Bone marrow (tissue), 2 donors: ENCODE measurements at regions not wholly inside any gene's neighbourhood (a gene's known extent, or its start where the extent isn't known, plus 50 kb on each side); places are given as distances from the start of the nearest gene placed in this dataset.
"Not testable (repeated sequence)": the region's sequence is repeated elsewhere in the genome, so short reads cannot be mapped to it uniquely, and the experiment has no call there.

ENCODE experiments used
- DNase-seq, 2 donors: peaks; one replicate each; lab custom pipeline; 2025; lab: John Stamatoyannopoulos, UW

GRCh38 chr5:127133071-127133470 is 59.8 kb upstream of the C5orf63 start:
- no peak for DNase-seq

DNA sequence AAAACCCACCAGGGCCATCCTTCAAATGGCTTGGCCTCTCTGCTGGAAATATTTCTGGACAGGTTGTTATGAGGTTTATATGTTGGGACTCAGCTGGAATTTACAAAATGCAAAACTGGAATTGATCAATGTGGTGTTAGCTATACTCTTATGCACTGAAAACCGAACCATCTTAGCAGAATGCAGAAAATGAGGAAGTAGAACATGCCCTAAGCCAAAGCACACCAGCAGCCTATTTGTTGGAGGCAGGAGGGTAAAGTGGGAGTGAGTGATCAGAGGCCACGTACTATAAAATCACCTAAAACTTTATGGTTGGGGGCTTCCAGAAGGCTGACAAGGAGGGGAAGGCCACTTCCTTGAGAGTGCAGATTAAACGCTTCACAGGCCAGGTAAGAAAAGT is 63.6 kb upstream of the C5orf63 start:
- DNase-seq: no peak

DNA sequence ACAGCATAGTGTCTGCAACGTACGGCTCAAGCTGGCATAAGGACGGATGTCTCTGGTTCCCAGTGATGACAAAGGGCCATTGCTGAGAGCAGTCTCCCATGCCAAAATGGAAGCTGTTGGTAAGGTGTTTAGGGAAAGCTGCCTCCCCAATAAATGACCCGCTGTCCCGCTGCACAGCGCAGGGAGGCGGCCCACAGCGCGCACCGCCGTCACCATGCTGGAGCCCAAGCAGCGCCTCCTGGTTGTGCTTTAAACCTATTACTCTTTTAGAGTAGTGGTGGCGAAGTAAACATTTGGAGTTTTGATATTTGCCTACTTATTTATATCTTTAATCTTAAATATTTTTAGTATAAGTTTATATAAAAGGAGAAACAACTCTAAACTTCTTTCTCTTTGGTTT is 70.4 kb upstream of the C5orf63 start:
- DNase-seq: no peak

- DNase-seq: no peak
Observed at GRCh38 chr5:127153031-127153430, 79.7 kb upstream of the C5orf63 start.

- no peak for DNase-seq
Observed at GRCh38 chr5:127153521-127153920, 80.2 kb upstream of the C5orf63 start.

DNA sequence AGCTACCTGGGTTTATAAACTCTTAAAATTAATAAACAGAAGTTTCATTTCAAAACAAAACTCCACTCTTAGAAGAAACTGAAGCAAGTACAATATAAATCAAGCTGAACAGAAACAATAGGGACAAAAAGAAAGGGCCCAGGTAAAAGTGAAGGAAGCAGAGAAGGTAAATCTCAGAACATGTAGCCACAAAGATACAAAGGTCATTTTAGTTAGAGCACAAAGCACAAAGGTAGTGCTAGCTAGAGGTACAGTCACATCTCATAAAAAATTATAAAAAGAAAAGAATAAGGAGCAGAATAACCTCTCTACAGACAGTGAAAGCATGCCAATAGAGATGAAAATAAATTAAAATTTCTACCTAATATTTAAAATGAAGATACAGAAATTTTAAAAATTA is 90.4 kb upstream of the C5orf63 start:
- no peak for DNase-seq

DNA sequence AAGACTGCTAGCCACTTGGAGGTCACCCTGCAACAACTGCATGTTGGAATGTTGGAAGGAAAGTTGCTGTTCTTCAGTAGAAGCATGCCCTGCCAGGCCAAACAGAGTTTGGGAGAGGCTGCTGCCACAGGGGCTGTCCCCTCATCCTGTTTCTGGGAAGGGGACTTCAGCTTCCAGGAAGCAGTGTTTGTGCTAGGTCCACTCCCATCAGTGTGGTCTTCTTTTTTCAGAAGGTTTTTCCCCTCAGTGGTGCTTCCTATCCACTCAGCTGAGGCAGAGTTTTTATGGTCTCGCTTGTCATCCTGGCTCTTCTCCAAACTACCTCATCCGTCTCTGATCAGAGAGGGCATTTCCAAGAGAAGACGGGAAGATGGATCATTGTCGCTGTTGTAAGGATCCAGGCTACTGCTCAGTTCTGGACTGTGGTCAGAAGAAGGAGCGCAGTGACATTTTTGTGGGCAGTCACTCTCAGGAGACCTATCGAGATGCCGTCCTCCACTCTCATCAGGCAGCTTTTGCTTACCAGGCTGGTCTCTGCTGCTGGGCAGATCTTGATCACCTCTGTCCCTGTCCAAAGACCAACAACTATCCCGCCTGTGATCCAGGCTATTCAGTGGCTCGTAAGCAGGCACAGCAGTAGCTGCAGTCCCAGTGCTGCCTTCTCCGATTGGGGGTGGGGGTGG is 97.8 kb upstream of the C5orf63 start:
- no peak for DNase-seq

DNA sequence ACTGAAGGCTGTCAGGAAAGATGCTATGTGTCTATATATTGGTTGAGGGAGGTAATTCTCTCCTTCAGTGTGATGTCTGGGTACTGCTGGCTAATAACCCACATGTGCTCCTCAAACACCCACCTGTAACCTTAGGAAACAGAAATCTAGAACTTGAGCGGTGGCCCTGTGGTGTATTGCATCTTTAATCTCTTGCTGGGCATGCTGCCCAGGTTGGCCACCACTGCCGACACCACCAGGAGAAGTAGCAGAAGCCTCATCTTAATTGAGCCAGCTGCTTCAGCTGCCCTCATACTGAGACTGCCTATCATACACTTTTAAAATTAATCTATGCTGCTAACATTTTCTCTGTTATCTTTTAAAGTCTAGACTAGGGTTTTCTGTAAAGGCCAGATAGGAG is 103.5 kb upstream of the C5orf63 start:
- DNase-seq: no peak

GRCh38 chr5:127182631-127183030 is 108.0 kb upstream of the MEGF10 start:
- not testable (repeated sequence) for DNase-seq

GRCh38 chr5:127183332-127183731 is 107.3 kb upstream of the MEGF10 start:
- no peak for DNase-seq

DNA sequence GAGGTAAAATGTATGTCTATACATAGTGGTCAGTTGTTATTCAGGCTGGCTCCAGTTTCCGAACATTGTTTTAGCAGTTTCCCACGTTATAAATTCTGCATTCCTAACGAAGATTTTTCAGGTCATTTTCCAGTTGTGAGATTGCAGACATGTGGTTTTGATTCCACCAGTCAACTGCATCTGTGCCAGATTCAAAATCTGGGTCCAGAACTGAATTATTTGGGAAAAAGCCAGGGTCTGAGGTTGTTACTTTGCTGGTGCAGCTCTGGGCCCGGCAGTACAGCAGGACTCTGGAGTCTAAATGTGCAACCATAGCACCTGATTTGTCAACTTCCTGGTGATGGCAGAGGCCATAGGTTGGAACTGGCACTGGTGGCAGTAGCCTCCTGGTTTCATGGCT is 105.7 kb upstream of the MEGF10 start:
- DNase-seq: no peak

DNA sequence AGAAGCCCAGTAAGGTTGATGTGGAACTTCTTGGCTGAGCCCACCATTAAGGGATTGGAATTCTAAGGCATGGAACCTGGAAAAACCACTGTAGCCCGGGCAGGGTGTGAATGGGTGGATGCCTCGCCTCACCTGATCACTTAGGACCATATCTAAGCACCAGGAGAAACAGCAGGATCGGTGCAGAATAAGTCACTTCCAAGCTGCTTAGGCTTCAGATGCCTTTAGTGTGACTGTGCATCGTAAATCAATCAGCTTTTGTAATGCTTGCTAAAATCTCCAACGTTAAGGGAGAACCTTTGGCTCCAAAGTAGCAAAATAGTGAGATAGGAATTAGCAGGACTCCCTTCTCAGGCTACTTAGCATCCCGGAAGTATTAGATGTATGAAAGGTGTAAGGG is 103.9 kb upstream of the MEGF10 start:
- DNase-seq: no peak

- no peak for DNase-seq
Observed at GRCh38 chr5:127187706-127188105, 102.9 kb upstream of the MEGF10 start.

- no peak for DNase-seq
Observed at GRCh38 chr5:127192150-127192549, 98.4 kb upstream of the MEGF10 start.

GRCh38 chr5:127192836-127193338 is 97.7 kb upstream of the MEGF10 start:
- no peak for DNase-seq

GRCh38 chr5:127196042-127196441 is 94.6 kb upstream of the MEGF10 start:
- no peak for DNase-seq

DNA sequence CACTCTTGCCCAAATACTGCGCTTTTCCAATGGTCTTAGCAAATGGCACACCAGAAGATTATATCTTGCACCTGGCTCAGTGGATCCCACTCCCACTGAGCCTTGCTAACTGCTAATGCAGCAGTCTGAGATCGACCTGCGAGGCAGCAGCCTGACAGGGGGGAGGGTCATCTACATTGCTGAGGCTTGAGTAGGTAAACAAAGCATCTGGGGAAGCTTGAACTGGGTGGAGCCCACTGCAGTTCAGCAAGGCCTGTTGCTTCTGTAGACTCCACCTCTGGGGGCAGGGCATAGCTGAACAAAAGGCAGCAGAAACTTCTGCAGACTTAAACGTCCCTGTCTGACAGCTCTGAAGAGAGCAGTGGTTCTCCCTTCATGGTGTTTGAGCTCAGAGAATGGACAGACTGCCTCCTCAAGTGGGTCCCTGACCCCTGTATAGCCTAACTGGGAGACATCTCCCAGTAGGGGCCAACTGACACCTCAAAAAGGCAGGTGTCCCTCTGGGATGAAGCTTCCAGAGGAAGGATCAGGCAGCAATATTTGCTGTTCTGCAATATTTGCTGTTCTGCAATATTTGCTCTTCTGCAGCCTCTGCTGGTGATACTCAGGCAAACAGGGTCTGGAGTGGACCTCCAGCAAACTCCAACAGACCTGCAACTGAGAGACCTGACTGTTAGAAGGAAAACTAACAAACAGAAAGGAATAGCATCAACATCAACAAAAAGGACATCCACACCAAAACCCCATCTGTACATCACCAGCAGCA is 93.0 kb upstream of the MEGF10 start:
- not testable (repeated sequence) for DNase-seq

DNA sequence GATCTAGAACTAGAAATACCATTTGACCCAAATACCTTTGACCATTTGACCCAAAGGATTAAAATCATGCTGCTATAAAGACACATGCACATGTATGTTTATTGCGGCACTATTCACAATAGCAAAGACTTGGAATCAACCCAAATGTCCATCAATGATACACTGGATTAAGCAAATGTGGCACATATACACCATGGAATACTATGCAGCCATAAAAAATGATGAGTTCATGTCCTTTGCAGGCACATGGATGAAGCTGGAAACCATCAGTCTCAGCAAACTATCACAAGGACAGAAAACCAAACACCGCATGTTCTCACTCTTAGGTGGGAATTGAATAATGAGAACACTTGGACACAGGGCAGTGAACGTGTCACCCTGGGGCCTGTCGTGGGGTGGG is 87.9 kb upstream of the MEGF10 start:
- DNase-seq: not testable (repeated sequence)

DNA sequence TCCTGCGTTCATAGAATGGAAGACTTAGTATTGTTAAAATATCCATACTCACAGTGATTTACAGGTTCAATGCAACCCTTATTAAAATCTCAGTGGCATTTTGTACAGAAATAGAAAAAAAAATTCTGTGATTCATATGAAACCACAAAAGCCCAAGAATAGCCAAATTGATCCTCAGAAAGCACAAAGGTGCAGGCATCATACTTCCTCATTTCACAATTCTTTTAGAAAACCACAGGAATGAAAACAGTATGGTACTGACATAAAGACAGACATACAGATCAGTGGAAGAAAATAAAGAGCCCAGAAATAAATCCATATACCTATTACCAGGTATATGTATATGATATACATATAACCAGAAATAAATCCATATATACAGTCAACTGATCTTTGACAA is 86.8 kb upstream of the MEGF10 start:
- DNase-seq: peak in 1 of 2 donors; percentile 14

DNA sequence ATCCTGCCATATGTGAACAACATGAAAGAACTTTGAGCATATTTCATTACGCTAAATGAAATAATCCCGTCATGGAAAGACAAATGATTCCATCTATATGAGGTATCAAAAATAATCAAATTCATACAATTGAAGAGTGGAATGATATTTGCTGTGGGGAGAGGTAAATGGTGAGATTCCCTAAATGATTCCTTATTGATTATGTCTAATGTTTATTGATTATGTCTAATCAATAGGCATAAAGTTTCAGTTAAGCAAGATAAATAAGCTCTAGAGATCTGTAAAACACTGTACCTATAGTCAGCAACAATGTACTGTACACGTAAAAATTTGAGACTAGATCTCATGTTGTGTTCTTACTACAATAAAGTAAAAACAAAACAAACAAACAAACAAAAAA is 85.4 kb upstream of the MEGF10 start:
- no peak for DNase-seq

- DNase-seq: no peak
Observed at GRCh38 chr5:127206320-127207113, 84.1 kb upstream of the MEGF10 start.

- DNase-seq: no peak
Observed at GRCh38 chr5:127210042-127210441, 80.6 kb upstream of the MEGF10 start.

- DNase-seq: no peak
Observed at GRCh38 chr5:127213231-127213630, 77.4 kb upstream of the MEGF10 start.
